C4-2B (cell line): ENCODE measurements at regions not wholly inside any gene's neighbourhood (a gene's known extent, or its start where the extent isn't known, plus 50 kb on each side); places are given as distances from the start of the nearest gene placed in this dataset.
A peak's percentile ranks its signal among the peaks of the same experiment; 100 is the strongest.
"Not testable (repeated sequence)": the region's sequence is repeated elsewhere in the genome, so short reads cannot be mapped to it uniquely, and the experiment has no call there.

Experiments
- H3K27ac ChIP-seq: fragments of 450-650 bp; 2 replicates; pipeline ENCODE4 v1.5.1; 2017
- ZFX ChIP-seq: fragments of 450-650 bp; IDR thresholded peaks from 2 replicates; pipeline ENCODE4 v1.6.1; 2017
- TF ChIP-seq, protein P1 (sequence below): fragments of 450-650 bp; conservative IDR thresholded peaks from 2 replicates; pipeline ENCODE4 v1.5.1; 2017; ENCODE audit warnings: mild to moderate bottlenecking

DNA sequence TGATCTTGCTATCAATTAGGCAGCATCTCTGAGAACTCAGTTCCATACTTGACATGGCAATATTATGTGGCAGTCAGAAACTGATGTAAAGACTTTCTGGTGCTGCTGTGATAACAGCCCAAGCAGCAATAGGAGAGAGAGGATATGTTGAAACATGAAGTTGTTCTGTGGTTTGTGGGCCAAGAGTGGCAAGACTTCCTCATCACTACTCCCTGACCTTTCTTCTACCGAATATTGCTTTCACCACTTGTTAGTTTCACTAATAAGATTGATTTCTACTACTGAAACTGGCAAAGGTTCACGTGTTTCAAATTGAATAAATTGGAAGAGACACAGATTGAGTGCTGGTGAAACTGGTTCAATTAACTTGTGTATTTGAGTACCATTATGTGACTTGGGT lies 852.6 kb upstream of the RAG2 start:
- TF ChIP-seq, protein P1, sequence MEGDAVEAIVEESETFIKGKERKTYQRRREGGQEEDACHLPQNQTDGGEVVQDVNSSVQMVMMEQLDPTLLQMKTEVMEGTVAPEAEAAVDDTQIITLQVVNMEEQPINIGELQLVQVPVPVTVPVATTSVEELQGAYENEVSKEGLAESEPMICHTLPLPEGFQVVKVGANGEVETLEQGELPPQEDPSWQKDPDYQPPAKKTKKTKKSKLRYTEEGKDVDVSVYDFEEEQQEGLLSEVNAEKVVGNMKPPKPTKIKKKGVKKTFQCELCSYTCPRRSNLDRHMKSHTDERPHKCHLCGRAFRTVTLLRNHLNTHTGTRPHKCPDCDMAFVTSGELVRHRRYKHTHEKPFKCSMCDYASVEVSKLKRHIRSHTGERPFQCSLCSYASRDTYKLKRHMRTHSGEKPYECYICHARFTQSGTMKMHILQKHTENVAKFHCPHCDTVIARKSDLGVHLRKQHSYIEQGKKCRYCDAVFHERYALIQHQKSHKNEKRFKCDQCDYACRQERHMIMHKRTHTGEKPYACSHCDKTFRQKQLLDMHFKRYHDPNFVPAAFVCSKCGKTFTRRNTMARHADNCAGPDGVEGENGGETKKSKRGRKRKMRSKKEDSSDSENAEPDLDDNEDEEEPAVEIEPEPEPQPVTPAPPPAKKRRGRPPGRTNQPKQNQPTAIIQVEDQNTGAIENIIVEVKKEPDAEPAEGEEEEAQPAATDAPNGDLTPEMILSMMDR: no peak
- TF ChIP-seq ZFX: no peak
- H3K27ac ChIP-seq: no peak overlapping the region

DNA sequence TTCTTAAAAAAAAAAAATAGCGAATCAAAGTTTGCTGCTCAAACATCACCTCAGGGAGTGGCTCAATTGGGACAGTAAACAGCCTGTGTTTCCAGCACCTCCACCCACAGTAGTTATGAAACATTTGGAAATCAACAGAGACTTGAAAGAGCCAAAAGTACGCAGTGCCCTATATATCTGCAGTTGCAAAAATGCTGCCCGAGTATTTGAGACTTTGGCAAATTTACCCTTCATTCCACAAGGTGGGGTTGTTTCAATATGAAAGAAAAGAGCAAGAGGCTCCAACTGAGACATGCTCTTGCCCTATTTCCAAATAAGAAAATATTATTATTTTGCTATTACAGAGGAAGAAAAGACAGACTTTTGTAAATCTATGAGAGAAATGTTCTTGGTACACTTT lies 851.1 kb upstream of the RAG2 start:
- no peak overlapping the region for H3K27ac ChIP-seq
- TF ChIP-seq ZFX: no peak
- TF ChIP-seq, protein P1: peak; percentile 54

DNA sequence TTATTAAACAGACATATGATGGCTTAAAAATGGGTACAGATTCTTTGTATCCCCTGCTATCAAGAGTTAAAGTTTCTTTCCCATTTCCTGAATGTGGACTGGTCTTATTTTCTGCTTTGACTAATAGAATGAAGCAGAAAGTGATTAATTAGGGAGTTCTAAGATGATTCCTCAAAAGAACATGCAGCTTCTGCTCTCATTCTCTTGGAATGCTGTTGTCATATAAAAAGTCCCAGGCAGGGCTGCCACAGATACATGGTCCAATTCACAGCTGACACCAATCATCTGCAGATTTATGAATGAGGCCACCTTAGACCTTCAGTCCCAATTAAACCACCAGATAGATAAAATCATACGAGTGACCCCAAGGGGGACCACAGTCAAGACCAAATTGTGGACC lies 844.5 kb upstream of the RAG2 start:
- no peak for TF ChIP-seq ZFX
- TF ChIP-seq, protein P1: no peak
- no peak overlapping the region for H3K27ac ChIP-seq

DNA sequence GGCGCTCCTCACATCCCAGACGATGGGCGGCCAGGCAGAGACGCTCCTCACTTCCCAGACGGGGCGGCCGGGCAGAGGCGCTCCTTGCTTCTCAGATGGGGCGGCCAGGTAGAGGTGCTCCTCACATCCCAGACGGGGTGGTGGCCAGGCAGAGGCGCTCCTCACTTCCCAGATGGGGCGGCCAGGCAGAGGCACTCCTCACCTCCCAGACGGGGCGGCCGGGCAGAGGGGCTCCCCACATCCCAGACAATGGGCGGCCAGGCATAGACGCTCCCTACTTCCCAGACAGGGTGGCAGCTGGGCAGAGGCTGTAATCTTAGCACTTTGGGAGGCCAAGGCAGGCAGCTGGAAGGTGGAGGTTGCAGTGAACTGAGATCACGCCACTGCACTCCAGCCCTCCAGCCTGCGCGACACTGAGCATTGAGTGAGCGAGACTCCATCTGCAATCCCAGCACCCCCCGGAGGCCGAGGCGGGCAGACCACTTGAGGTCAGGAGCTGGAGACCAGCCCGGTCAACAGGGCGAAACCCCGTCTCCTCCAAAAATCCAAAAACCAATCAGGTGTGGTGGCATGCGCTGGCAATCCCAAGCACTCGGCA lies 833.7 kb upstream of the RAG2 start:
- H3K27ac ChIP-seq: not testable (repeated sequence)

DNA sequence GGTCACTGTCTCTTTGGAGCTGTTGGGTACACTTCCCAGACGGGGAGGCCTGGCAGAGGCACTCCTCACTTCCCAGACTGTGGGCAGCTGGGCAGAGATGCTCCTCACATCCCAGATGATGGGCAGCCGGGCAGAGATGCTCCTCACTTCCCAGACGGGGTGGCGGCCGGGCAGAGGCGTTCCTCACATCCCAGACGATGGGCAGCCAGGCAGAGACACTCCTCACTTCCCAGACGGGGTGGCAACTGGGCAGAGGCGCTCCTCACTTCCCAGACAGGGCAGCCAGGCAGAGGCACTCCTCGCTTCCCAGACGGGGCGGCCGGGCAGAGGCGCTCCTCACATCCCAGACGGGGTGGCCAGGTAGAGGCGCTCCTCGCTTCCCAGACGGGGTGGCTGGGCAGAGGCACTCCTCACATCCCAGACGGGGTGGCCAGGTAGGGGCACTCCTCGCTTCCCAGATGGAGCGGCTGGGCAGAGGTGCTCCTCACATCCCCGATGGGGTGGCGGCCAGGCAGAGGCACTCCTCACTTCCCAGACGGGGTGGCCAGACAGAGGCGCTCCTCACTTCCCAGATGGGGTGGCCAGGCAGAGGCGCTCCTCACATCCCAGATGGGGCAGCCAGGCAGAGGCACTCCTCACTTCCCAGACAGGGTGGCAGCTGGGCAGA lies 833.1 kb upstream of the RAG2 start:
- H3K27ac ChIP-seq: not testable (repeated sequence)

DNA sequence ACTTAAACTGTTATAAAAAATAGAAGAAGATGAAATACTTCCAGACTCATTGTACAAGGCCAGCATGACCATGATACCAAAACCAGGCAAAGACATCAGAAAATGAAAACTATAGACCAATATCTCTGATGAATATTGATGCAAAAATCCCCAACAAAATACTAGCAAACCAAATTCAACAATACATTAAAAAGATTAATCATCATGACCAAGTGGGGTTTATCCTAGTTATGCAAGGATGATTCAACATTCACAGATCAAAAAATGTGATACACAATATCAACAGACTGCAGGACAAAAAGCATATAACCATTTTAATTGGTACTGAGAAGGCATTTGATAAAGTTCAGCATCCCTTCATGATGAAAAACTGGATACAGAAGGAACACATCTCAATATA lies 824.5 kb upstream of the RAG2 start:
- H3K27ac ChIP-seq: no peak overlapping the region
- TF ChIP-seq ZFX: no peak
- TF ChIP-seq, protein P1: no peak

DNA sequence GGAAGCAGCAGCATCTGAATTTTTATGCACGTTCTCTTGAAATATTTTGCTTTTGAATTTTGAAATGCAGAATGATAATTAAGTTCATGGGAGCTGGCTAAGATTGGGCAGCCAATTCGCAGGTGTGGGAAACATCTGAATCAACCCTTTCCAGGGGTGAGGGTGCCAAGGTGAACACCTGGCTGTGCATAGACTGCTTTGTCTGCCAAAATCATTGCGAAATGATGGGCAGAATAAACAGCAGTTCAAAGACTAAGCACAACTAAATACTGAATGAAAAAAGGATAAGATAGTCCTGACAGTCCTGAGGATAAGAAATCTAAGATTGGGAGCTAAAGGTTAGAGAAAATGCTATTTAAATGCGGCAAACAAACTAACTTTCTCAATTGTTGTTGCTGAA lies 813.3 kb upstream of the RAG2 start:
- TF ChIP-seq, protein P1: no peak
- no peak for TF ChIP-seq ZFX
- H3K27ac ChIP-seq: no peak overlapping the region

DNA sequence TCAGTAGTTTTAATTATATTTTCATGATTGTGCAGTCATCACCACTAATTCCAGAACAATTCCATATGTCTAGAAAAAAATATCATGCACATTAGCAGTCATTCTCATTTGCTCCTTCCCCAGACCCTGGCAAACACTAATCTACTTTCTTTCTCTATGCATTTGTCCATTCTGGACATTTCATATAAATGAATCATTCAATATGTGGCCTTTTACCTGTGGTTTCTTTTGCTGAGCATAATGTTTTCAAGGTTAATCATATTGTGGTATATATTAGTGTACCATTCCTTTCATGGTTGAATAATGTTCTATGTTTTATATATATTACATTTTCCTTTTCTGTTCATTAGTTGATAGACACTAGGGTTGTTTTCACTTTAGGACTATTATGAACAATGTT lies 811.1 kb upstream of the RAG2 start:
- H3K27ac ChIP-seq: no peak overlapping the region
- TF ChIP-seq, protein P1: no peak
- no peak for TF ChIP-seq ZFX
